ENCODE measurements at regions not wholly inside any gene's neighbourhood (a gene's known extent, or its start where the extent isn't known, plus 50 kb on each side); places are given as distances from the start of the nearest gene placed in this dataset.

- no peak overlapping the region for H3K27ac ChIP-seq (ENCODE audit: low read depth in 2 of 2, low read length in 1 of 2)
- H2AFZ ChIP-seq (ENCODE audit: low read depth) = no peak overlapping the region
- no peak overlapping the region for H3K4me2 ChIP-seq
- H3K36me3 ChIP-seq (replicated peaks in 1 of 2; ENCODE audit: control insufficient read depth in 1 of 2, insufficient read depth in 2 of 2, low read length in 1 of 2) = no peaks in the 10 kb centered on the region
- POLR2A ChIA-PET = no interaction called here
- no peaks in the 10 kb centered on the region for H4K20me1 ChIP-seq (ENCODE audit: insufficient read depth)
- no peaks in the 10 kb centered on the region for H3K9me2 ChIP-seq
- no peaks in the 10 kb centered on the region for H3K27me3 ChIP-seq (ENCODE audit: insufficient read depth)
- no peaks in the 10 kb centered on the region for H3F3A ChIP-seq (replicated peaks; ENCODE audit: insufficient read depth)
- H3K79me2 ChIP-seq (ENCODE audit: insufficient read depth) = no peaks in the 10 kb centered on the region
- 94% methylated on average over 2 of the region's 2 CpGs for WGBS (ENCODE audit: low lambda C conversion rate)
- TF ChIP-seq FOXJ3 (CRISPR knock-in tag; IDR thresholded peaks at IDR 0.05) (no peak), EZH2phosphoT487 (IDR thresholded peaks at IDR 0.05; ENCODE audit: borderline replicate concordance, low read depth) (no peak), REST (IDR thresholded peaks at IDR 0.05; ENCODE audit: low read depth, low read length) (no peak), TEAD4 (IDR thresholded peaks at IDR 0.05; ENCODE audit: borderline replicate concordance, insufficient read depth) (no peak), MEF2A (IDR thresholded peaks at IDR 0.05; ENCODE audit: borderline replicate concordance, low read depth) (no peak), RFX5 (IDR thresholded peaks at IDR 0.05; ENCODE audit: low read length) (no peak), EP300 (IDR thresholded peaks at IDR 0.05; ENCODE audit: borderline replicate concordance in 1 of 2, low read depth in 1 of 2, low read length in 1 of 2) (no peak)
- CTCF ChIA-PET = no interaction called here
- no peak for DNase-seq
- H3K4me1 ChIP-seq (ENCODE audit: control insufficient read depth in 1 of 2, insufficient read depth in 2 of 2, low read depth in 1 of 2, low read length in 1 of 2) = no peaks in the 10 kb centered on the region
- H3K4me3 ChIP-seq (ENCODE audit: low read depth in 2 of 2, low read length in 1 of 2) = no peak overlapping the region
- H3K9me3 ChIP-seq = no peaks in the 10 kb centered on the region
- no peak overlapping the region for H3K9ac ChIP-seq
Measured at GRCh38 chr3:161598639-161599038, 102.0 kb downstream of the OTOL1 start.

- ChIA-PET CTCF (no interaction called here), POLR2A (no interaction called here)
- Histone ChIP-seq H3K36me3 (replicated peaks in 1 of 2; ENCODE audit: control insufficient read depth in 1 of 2, insufficient read depth in 2 of 2, low read length in 1 of 2) (no peaks in the 10 kb centered on the region), H3K9ac (no peak overlapping the region), H3K4me3 (ENCODE audit: low read depth in 2 of 2, low read length in 1 of 2) (no peak overlapping the region), H3K4me2 (no peak overlapping the region), H3K27me3 (ENCODE audit: insufficient read depth) (no peaks in the 10 kb centered on the region), H3K9me2 (no peaks in the 10 kb centered on the region), H4K20me1 (ENCODE audit: insufficient read depth) (no peaks in the 10 kb centered on the region), H3F3A (replicated peaks; ENCODE audit: insufficient read depth) (no peaks in the 10 kb centered on the region), H3K79me2 (ENCODE audit: insufficient read depth) (no peaks in the 10 kb centered on the region), H2AFZ (ENCODE audit: low read depth) (no peak overlapping the region), H3K4me1 (ENCODE audit: control insufficient read depth in 1 of 2, insufficient read depth in 2 of 2, low read depth in 1 of 2, low read length in 1 of 2) (no peaks in the 10 kb centered on the region), H3K9me3 (no peaks in the 10 kb centered on the region), H3K27ac (ENCODE audit: low read depth in 2 of 2, low read length in 1 of 2) (no peak overlapping the region)
- DNase-seq = no peak
- no peak for TF ChIP-seq CTCF (IDR thresholded peaks at IDR 0.05)
- no peak for TF ChIP-seq RFX5 (IDR thresholded peaks at IDR 0.05; ENCODE audit: low read length)
- TF ChIP-seq IRF3 (IDR thresholded peaks at IDR 0.05; ENCODE audit: low read depth, low read length) = no peak
- no peak for TF ChIP-seq NFIC (IDR thresholded peaks at IDR 0.05; ENCODE audit: borderline replicate concordance)
- TF ChIP-seq RXRA (IDR thresholded peaks at IDR 0.05; ENCODE audit: borderline replicate concordance, low read depth) = no peak
- no peak for TF ChIP-seq SIN3A (IDR thresholded peaks at IDR 0.05; ENCODE audit: borderline replicate concordance, low read depth, low read length)
- TF ChIP-seq FOXM1 (IDR thresholded peaks at IDR 0.05; ENCODE audit: low read depth) = no peak
- TF ChIP-seq SMC3 (IDR thresholded peaks at IDR 0.05; ENCODE audit: low read depth, low read length) = no peak
- TF ChIP-seq REST (IDR thresholded peaks at IDR 0.05; ENCODE audit: low read depth, low read length) = no peak
- no peak for TF ChIP-seq ELF1 (IDR thresholded peaks at IDR 0.05)
- WGBS (ENCODE audit: low lambda C conversion rate) = 20% methylated on average over 1 of the region's 1 CpG
Measured at GRCh38 chr3:161599697-161600096, 103.1 kb downstream of the OTOL1 start.
